ENCODE measurements at regions not wholly inside any gene's neighbourhood (a gene's known extent, or its start where the extent isn't known, plus 50 kb on each side); places are given as distances from the start of the nearest gene placed in this dataset.

GRCh38 chr5:143751342-143751741 lies 60.6 kb upstream of the HMHB1 start:
- TF ChIP-seq TAF7 (optimal IDR thresholded peaks at IDR 0.05; ENCODE audit: borderline replicate concordance, low read depth, low read length): no peak
- no peak for TF ChIP-seq GABPA (IDR thresholded peaks at IDR 0.05; ENCODE audit: borderline replicate concordance, insufficient read depth, low read length)
- TF ChIP-seq EZH2 (IDR thresholded peaks at IDR 0.05; ENCODE audit: low read depth, low read length, severe bottlenecking): no peak
- TF ChIP-seq CBX5 (IDR thresholded peaks at IDR 0.05; ENCODE audit: low read depth, low read length): no peak
- TF ChIP-seq CREB1 (IDR thresholded peaks at IDR 0.05): no peak
- no peak for TF ChIP-seq CTCF (IDR thresholded peaks at IDR 0.05; ENCODE audit: control extremely low read depth in 1 of 3, insufficient read depth in 1 of 3, low read depth in 1 of 3, low read length in 3 of 3)
